DND-41 (cell line): ENCODE measurements at regions not wholly inside any gene's neighbourhood (a gene's known extent, or its start where the extent isn't known, plus 50 kb on each side); places are given as distances from the start of the nearest gene placed in this dataset.
"Not testable (repeated sequence)": the region's sequence is repeated elsewhere in the genome, so short reads cannot be mapped to it uniquely, and the experiment has no call there.

Source experiments
- ATAC-seq: fragments of 200-7000 bp; cut with Tn5 transposase; 3 replicates; pipeline ENCODE4 v1.9.1; 2021; ENCODE audit warnings: low read depth; ENCODE audit not compliant: insufficient read depth
- DNase-seq: peaks from one replicate; pipeline ENCODE4 v3.0.0-alpha.2; 2020
- H2AFZ ChIP-seq: 2 replicates; pipeline ENCODE4 v1.6.0; 2012; ENCODE audit warnings: low read depth, low read length
- H3K27ac ChIP-seq: 2 replicates; pipeline ENCODE4 v1.5.1; 2012; ENCODE audit warnings: low read length, inconsistent platforms
- H3K27me3 ChIP-seq: fragments of 200-600 bp; sonication (generic); 2 replicates; pipeline ENCODE4 v1.6.0; 2012; ENCODE audit warnings: low read length, mild to moderate bottlenecking, inconsistent platforms; ENCODE audit not compliant: insufficient read depth, poor library complexity
- H3K36me3 ChIP-seq: 2 replicates; pipeline ENCODE4 v1.5.1; 2012; ENCODE audit warnings: low read length, inconsistent platforms; ENCODE audit not compliant: insufficient read depth
- H3K4me1 ChIP-seq: 2 replicates; pipeline ENCODE4 v1.5.1; 2012; ENCODE audit warnings: mild to moderate bottlenecking, low read length; ENCODE audit not compliant: insufficient read depth
- H3K4me2 ChIP-seq: 2 replicates; pipeline ENCODE4 v1.6.0; 2012; ENCODE audit warnings: mild to moderate bottlenecking, moderate library complexity, low read length, inconsistent platforms; ENCODE audit not compliant: insufficient read depth
- H3K4me3 ChIP-seq, 2 experiments: fragments of 200-600 bp in 1 of 2; shearing (Covaris generic) in 1 of 2; 2 replicates each; pipeline ENCODE4 v1.5.1; 2012 to 2016; ENCODE audit warnings: inconsistent platforms in 2 of 2, low read length in 2 of 2, mild to moderate bottlenecking in 2 of 2, low read depth in 1 of 2, moderate library complexity in 1 of 2
- H3K79me2 ChIP-seq: 2 replicates; pipeline ENCODE4 v1.6.0; 2012; ENCODE audit warnings: low read length, inconsistent platforms; ENCODE audit not compliant: insufficient read depth
- H3K9ac ChIP-seq: 2 replicates; pipeline ENCODE4 v1.6.0; 2012; ENCODE audit warnings: low read depth, mild to moderate bottlenecking, inconsistent platforms, low read length, moderate library complexity
- H3K9me3 ChIP-seq: 2 replicates; pipeline ENCODE4 v1.5.1; 2012; ENCODE audit warnings: low read length, moderate library complexity, mild to moderate bottlenecking, inconsistent platforms; ENCODE audit not compliant: insufficient read depth, severe bottlenecking
- H4K20me1 ChIP-seq: 2 replicates; pipeline ENCODE4 v1.6.0; 2012; ENCODE audit warnings: low read length; ENCODE audit not compliant: insufficient read depth
- EZH2 ChIP-seq: IDR thresholded peaks from 3 replicates; pipeline ENCODE4 v1.6.1; 2012; ENCODE audit warnings: borderline replicate concordance, low read depth, mild to moderate bottlenecking, moderate library complexity, low read length, inconsistent platforms; ENCODE audit not compliant: severe bottlenecking
- TF ChIP-seq, protein P1 (sequence below): IDR thresholded peaks from 2 replicates; pipeline ENCODE4 v1.5.1; 2012; ENCODE audit warnings: borderline replicate concordance, low read length, moderate library complexity, mild to moderate bottlenecking; ENCODE audit not compliant: poor library complexity, severe bottlenecking; ENCODE audit errors: extremely low read depth

DNA sequence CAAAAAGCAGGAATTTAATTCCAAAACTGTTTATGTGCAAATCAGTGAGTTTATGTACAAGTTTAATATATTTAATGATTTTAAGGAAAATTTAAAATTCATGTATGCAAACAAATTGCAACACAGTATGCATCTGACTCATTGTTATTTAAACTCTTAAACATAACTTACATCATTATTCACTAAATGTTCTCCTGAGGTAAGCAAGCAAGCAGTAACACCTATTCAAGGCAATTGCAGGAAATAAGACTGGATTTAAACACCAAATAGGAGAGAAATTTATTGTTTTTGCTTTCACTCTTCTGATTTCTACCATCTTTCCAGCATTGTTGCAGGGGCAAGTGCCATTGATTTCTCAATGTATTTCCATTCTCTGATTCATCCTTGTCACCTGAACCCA lies 239.5 kb downstream of the TFAP2A start:
- H3K27ac ChIP-seq: no peak overlapping the region
- H3K27me3 ChIP-seq: no peaks in the 10 kb centered on the region
- H3K4me3 ChIP-seq: no peak overlapping the region
- no peak overlapping the region for H3K4me2 ChIP-seq
- no peaks in the 10 kb centered on the region for H3K79me2 ChIP-seq
- H2AFZ ChIP-seq: no peak overlapping the region
- H3K36me3 ChIP-seq: no peaks in the 10 kb centered on the region
- no peaks in the 10 kb centered on the region for H4K20me1 ChIP-seq
- no peaks in the 10 kb centered on the region for H3K4me1 ChIP-seq
- no peaks in the 10 kb centered on the region for H3K9me3 ChIP-seq
- TF ChIP-seq, protein P1, sequence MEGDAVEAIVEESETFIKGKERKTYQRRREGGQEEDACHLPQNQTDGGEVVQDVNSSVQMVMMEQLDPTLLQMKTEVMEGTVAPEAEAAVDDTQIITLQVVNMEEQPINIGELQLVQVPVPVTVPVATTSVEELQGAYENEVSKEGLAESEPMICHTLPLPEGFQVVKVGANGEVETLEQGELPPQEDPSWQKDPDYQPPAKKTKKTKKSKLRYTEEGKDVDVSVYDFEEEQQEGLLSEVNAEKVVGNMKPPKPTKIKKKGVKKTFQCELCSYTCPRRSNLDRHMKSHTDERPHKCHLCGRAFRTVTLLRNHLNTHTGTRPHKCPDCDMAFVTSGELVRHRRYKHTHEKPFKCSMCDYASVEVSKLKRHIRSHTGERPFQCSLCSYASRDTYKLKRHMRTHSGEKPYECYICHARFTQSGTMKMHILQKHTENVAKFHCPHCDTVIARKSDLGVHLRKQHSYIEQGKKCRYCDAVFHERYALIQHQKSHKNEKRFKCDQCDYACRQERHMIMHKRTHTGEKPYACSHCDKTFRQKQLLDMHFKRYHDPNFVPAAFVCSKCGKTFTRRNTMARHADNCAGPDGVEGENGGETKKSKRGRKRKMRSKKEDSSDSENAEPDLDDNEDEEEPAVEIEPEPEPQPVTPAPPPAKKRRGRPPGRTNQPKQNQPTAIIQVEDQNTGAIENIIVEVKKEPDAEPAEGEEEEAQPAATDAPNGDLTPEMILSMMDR: no peak
- TF ChIP-seq EZH2: no peak
- H3K9ac ChIP-seq: no peak overlapping the region
- ATAC-seq (no peak), DNase-seq (no peak)

DNA sequence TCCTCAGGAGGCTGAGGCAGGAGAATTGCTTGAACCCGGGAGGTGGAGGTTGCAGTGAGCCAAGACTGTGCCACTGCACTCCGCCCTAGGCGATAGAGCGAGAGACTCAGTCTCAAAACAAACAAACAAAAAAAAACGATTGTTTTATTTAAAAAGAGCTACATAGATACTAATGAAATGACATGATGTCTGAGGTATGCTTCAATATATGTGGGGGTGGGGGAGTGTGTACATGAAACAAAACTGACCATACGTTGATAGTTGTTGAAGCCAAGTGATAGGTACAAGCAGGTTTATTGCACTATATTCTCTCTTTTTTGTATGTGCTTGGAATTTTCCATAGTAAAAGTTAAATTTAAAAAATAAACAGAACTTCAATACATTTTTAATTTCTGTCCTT lies 240.1 kb downstream of the TFAP2A start:
- no peak overlapping the region for H3K27ac ChIP-seq

DNA sequence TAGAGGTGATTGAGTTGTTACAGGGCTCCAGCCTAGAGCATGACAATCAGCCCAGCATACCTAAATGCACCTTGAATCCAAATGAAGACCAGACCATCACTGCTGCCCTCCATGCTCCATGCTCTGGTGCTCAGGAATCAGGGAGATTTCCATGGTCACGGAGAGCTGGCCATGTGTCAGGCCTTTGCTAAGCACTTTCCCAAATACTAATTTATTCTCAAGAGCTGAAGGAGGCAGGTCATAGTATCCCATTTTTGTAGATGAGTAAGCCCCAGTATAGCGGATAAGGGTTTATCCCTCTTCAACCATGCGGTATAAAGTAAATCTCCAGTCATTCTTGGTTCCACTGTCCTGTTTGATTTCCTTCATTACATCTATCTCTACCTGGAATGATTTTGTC lies 240.8 kb downstream of the TFAP2A start:
- Histone ChIP-seq H3K27ac (no peak overlapping the region), H3K9ac (no peak overlapping the region), H3K79me2 (no peaks in the 10 kb centered on the region), H3K36me3 (no peaks in the 10 kb centered on the region), H3K4me2 (no peak overlapping the region), H2AFZ (no peak overlapping the region), H3K9me3 (no peaks in the 10 kb centered on the region), H4K20me1 (no peaks in the 10 kb centered on the region), H3K4me3 (no peak overlapping the region), H3K27me3 (no peaks in the 10 kb centered on the region), H3K4me1 (no peaks in the 10 kb centered on the region)
- DNase-seq (no peak), ATAC-seq (no peak)
- no peak for TF ChIP-seq EZH2
- TF ChIP-seq, protein P1: no peak

More for the DNA sequence above, 240.1 kb downstream of the TFAP2A start:
- Histone ChIP-seq H3K4me3 (no peak overlapping the region), H3K36me3 (no peaks in the 10 kb centered on the region), H3K4me1 (no peaks in the 10 kb centered on the region), H3K27me3 (no peaks in the 10 kb centered on the region), H2AFZ (no peak overlapping the region), H3K9ac (no peak overlapping the region), H3K9me3 (no peaks in the 10 kb centered on the region), H3K79me2 (no peaks in the 10 kb centered on the region), H4K20me1 (no peaks in the 10 kb centered on the region), H3K4me2 (no peak overlapping the region)
- no peak for ATAC-seq
- DNase-seq: no peak
- TF ChIP-seq, protein P1: no peak
- no peak for TF ChIP-seq EZH2

DNA sequence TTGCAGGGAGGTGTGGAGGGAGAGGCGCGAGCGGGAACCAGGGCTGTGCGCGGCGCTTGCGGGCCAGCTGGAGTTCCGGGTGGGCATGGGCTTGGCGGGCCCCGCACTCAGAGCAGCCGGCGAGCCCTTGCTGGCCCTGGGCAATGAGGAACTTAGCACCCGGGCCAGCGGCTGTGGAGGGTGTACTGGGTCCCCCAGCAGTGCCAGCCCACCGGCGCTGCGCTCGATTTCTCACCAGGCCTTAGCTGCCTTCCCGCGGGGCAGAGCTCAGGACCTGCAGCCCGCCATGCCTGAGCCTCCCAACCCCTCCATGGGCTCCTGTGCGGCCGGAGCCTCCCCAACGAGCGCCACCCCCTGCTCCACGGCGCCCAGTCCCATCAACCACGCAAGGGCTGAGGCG lies 243.2 kb downstream of the TFAP2A start:
- H3K79me2 ChIP-seq, H3K27ac ChIP-seq, H3K9me3 ChIP-seq, H3K9ac ChIP-seq, H3K4me2 ChIP-seq, H3K27me3 ChIP-seq, H3K4me3 ChIP-seq, DNase-seq, H3K36me3 ChIP-seq, ATAC-seq, H4K20me1 ChIP-seq, H2AFZ ChIP-seq, H3K4me1 ChIP-seq: not testable (repeated sequence)
